Activated CD8-positive, alpha-beta memory T cell treated with anti-CD3 and anti-CD28 coated beads for 36 hours (primary cell): ENCODE measurements at regions not wholly inside any gene's neighbourhood (a gene's known extent, or its start where the extent isn't known, plus 50 kb on each side); places are given as distances from the start of the nearest gene placed in this dataset.

ENCODE experiments used
- CTCF ChIA-PET: fragments of 350-600 bp; sonication (Branson Sonifier 250); formaldehyde crosslinking; loops from one replicate; lab custom pipeline; 2021; ENCODE audit warnings: antibody characterized with exemption; lab: Charles Lee
- POLR2A ChIA-PET: fragments of 350-600 bp; sonication (Branson Sonifier 250); formaldehyde crosslinking; loops from one replicate; lab custom pipeline; 2021; ENCODE audit warnings: antibody characterized with exemption; lab: Charles Lee

DNA sequence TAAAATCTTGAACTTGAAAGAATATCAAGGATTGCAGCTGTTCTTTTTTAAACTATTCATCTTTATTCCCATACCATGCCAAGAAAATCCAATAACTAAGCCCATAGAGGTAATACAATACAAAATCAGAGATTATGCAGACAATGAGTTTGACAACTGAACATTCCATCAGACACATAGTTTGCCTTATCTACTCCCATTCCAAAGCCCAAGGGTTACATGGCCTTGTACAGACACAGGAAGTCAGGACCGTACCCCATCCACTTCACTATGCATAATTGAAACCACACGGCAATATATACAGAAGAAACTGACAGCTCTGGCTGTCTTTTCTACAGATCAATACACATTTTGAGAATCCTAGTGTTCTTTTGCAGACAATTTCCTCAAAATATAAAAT, 181.3 kb downstream of the TMX3 start:
- CTCF ChIA-PET, result no interaction called here
- POLR2A ChIA-PET, result no interaction called here

DNA sequence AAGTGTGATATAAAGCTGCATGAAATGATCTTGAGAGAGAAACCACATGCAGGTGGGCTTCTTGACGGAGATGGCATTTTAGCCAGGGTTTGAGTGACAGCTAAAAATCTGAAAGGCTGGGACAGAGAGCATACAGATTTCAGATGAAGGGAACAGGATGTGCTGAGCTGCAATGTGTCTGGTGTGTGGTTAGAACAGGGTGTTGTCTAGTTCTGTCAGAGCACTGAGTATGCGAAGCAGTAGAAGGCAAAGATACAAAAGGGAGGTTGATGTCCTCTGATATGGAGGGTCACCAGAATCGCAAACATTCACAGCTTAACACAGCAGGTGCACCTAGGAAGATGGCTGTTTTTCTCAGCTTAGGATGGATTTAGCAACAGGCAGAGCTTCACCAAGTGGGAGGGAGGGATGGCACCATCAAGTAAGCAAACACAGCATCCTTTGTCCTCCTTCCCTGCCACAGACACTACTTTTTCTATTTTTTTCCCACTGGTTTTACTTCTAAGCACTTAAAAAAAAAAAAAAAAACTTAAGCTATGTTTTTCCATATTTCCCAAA, 182.5 kb downstream of the TMX3 start:
- CTCF ChIA-PET, result no interaction called here
- POLR2A ChIA-PET, result no interaction called here

DNA sequence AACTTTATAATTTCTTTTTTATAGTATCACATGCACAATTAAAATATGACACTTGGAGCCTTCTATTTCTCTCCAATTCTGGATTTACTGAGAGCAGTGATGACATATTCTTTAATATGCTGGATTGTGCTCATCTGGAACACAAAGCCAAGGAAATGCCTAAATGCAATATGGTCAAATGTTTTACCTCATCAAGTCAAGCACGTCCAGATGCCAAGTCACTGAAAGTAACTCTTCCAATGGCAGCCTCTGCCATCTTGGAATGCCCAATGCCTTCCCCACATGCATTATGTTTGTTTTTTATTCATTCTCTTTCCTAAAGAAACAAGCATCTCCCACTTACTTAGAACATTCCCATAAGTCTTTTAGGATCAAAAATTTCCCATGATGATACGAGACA, 189.8 kb downstream of the TMX3 start:
- POLR2A ChIA-PET, result no interaction called here
- CTCF ChIA-PET, result no interaction called here

DNA sequence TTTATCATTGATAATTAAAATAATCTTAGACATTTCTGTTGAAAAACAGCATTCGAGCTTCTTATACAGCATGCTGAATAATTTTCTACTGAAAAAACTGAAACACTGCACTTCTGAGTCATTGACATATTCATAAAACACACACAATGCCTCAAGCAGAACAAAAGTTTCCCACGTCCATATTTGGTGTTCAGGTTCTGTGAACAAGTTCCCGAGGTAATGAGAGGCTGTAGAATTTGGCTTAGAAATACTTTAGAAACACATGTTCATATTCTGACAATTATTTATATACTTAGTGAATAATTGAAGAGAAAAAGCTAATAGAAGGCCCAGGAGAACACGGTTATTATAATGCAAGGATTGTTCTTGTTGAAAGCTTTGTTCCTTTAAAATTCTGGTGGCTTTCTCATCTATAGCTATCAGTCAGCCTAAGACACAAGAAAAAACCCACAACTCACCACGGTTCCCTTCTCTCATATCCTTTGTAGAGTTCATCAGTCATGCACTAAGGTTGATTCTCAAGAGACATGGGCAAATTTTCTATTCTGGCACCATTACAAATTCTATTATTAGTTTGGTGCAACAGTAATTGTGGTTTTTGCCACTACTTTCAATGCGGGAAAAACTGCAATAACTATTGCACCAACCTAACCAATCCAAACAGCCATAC, 194.4 kb downstream of the TMX3 start:
- POLR2A ChIA-PET, result no interaction called here
- CTCF ChIA-PET, result no interaction called here

DNA sequence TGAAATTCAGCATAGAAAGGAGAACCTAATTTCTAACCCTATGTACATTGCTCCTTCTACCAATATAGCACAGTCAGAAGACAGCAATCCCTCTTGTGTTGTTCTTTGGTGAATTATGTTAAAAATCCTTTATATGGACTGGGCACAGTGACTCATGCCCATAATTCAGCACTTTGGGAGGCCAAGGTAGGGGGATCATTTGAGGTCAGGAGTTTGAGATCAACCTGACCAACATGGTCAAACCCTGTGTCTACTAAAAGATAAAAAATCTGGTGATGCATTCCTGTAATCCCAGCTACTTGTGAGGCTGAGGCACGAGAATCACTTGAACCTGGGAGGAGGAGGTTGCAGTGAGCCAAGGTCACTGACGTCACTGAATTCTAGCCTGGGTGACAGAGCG, 195.6 kb downstream of the TMX3 start:
- CTCF ChIA-PET, result no interaction called here
- POLR2A ChIA-PET, result no interaction called here

GRCh38 chr18:68509902-68510301, 205.0 kb downstream of the TMX3 start:
- ChIA-PET POLR2A (no interaction called here), CTCF (no interaction called here)

DNA sequence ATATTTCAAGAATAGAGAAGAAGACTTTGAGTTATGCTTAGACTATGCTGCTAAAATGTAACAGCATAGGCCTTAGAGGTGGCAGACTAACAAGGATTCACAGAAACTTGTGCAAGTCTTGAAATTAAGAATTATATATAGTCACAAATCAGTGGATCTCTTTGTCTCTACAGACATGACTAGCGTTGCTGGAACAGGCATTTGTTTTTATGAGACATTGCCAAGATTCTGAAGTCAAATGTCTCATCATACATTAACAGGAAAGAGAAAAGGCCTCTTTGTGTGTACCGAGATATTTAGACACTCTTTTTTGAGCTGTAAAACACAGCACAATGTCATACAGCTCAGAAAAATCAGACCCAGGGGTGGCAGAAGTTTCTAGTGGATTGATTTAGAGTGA, 207.1 kb downstream of the TMX3 start:
- ChIA-PET POLR2A (no interaction called here), CTCF (no interaction called here)

DNA sequence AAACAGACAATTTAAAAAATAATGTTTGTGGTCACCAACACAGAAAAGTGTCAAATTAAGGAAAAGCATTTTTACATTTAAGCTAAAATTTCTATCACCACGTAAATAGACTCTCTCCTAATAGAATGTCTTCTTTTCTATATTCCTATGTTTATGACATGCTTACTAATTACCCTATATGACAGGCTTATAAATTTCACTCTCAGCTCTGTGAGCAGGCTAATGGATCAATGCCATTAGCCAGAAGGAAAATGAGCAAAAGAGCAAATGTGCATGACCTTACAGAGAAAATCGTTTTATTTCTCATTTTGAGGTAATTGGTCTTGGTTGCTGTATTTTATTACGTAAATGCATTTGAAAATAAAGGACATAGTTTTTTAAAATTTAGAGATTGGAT, 209.7 kb downstream of the TMX3 start:
- ChIA-PET CTCF (no interaction called here), POLR2A (no interaction called here)

DNA sequence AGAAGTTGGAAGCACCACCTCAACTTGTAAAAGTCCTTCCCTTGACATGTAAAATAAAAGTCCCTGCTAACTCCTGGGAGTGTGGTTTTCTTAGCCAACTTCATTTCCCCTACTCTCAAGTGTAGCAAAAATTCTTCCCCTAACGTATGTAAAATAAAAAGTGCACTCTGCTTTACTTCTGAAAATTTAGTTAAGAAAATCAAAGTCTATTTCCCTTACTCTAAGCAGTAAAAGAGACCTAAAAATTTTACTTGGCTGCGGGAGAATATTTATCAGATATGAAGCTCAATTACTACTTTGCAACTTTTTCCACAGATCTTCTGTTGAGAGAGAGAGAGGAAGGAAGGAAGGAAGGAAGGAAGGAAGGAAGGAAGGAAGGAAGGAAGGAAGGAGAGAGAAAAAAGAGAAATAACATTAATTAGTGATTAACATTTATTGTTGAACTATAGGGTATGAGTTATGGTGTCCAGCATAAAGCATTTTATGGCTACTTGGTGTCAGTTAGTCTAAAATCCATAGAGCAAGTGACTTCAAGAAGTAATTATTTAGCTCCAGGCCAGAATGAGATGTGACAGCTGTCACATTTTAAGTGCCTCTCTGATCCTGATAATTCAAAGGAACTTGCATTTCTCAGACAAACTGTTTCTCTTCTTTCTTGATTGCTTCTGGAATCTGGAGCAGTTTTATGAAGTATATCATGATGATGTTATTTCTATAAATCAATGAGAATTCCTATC, 210.3 kb downstream of the TMX3 start:
- ChIA-PET CTCF (no interaction called here), POLR2A (no interaction called here)

- CTCF ChIA-PET, result no interaction called here
- POLR2A ChIA-PET, result no interaction called here
Measured at GRCh38 chr18:68500556-68500955, 214.4 kb downstream of the TMX3 start.

GRCh38 chr18:68499141-68499540, 215.8 kb downstream of the TMX3 start:
- CTCF ChIA-PET, result no interaction called here

GRCh38 chr18:68498636-68499035, 216.3 kb downstream of the TMX3 start:
- ChIA-PET POLR2A (no interaction called here), CTCF (no interaction called here)

More at GRCh38 chr18:68499141-68499540, 215.8 kb downstream of the TMX3 start:
- POLR2A ChIA-PET, result no interaction called here

GRCh38 chr18:68498185-68498584, 216.7 kb downstream of the TMX3 start:
- POLR2A ChIA-PET, result no interaction called here

GRCh38 chr18:68494802-68495581, 219.9 kb downstream of the TMX3 start:
- ChIA-PET POLR2A (no interaction called here), CTCF (no interaction called here)

More at GRCh38 chr18:68498185-68498584, 216.7 kb downstream of the TMX3 start:
- CTCF ChIA-PET, result no interaction called here

DNA sequence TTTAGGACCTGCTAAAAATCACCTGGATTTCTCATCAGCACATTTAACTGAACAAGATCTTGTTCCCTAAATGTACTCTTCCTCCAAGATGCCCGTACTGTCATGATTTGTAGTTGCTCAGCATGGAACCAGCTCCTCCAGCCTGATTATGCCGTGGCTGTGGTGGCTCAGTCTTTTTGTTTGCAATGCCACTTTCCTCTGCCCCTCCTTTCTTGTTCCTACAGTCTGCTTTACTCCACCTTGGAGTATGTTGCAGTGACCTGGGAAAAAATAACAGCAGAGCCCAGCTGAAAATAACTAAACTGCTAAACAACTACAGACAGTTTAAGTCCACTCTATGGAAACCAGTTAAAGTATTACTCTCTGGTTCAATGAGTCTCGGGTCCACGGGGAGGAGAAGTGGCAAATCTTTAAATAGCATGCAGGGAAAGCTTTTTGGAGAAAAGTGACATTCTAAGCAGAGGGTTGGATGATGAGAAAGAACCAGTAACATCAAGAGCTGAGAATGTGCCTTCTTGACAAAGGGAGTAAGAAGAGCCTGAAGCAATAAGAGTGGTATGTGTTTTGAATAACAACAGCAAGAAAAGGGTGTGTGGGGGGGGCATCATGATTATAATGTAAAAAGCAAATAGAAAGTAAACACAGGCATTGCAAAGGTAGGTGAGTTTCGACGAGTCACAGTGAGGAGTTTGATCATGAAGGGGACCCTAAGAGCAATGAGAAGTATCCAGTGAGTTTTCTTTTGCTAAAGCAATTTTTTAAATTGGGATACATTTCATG, 225.7 kb downstream of the TMX3 start:
- ChIA-PET POLR2A (no interaction called here), CTCF (no interaction called here)

DNA sequence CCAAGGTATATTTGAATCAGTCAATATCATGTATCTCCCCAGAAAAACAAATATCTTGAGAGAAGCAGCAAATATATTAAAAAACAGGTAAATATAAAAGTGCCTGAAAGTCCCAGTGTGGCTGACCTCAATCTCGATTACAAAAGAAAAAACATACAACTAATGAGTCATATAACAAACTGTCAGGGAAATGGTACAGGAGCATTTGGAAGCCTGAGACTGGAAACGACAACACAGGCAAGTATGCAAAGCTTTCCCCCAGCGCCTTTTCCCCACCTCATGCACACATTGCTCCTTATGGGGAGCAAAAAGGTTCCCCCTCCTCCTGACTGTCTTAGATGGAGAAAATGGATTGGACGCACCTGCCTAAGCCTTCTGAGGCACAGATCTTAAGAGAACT, 230.7 kb downstream of the TMX3 start:
- POLR2A ChIA-PET, result no interaction called here
- CTCF ChIA-PET, result no interaction called here

DNA sequence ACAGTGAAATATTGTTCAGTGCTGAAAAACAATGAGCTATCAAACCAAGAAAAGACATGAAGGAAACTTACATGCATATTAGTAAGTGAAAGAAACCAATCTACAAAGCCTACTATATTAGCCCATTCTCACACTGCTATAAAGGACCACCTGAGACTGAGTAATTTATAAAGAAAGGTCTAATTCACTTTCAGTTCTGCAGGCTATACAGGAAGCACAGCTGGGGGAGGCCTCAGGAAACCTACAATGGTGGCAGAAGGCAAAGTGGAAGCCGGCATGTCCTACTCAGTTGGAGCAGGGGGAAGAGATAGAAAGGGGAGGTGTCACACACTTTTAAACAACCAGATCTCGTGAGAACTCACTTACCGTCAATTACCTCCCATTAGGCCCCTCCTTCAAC, 232.1 kb downstream of the TMX3 start:
- ChIA-PET POLR2A (no interaction called here), CTCF (no interaction called here)

DNA sequence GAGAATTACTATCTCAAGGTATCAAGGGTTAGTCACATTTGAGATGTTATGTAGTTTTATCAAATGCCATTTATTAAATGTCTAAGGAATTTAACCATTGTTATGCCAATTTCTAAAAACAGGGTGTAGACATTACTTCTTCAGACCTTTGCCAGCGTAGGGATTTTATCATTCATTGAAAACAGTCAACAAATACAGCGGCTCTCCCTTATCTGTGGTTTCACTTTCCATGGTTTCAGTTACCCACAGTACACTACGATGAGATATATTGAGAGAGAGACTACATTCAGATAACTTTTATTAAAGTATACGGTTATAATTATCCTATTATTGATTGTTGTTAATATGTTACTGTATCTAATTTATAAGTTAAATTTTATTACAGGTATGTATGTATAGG, 234.7 kb downstream of the TMX3 start:
- CTCF ChIA-PET, result no interaction called here
- POLR2A ChIA-PET, result no interaction called here

DNA sequence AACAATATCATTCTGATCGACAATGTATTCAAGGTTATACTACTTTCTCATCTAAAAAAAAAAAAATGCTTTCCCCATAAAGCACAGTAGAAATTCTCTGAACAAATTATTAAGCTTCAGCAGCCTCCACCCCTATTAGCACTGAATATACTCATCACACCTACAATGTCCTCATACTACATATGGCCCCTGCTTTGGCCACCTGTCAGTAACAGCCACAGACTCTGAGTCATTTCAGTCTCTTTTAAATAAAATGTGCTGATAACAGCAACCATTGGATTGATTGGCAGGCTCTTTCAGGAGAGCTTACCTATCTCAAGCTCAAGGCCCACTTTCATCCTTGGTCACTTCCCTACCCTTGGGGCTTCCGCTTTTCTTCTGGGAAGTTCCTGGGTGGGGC, 236.7 kb downstream of the TMX3 start:
- POLR2A ChIA-PET, result no interaction called here
- CTCF ChIA-PET, result interaction anchor here (1.1 kb wide), 1 partner anchor 9 kb away, joined by 3 read pairs; no protein-coding TSS in a partner anchor

GRCh38 chr18:68475883-68476282, 239.0 kb downstream of the TMX3 start:
- ChIA-PET CTCF (no interaction called here), POLR2A (no interaction called here)
